B cell (primary cell): ENCODE measurements at regions not wholly inside any gene's neighbourhood (a gene's known extent, or its start where the extent isn't known, plus 50 kb on each side); places are given as distances from the start of the nearest gene placed in this dataset.

Source experiments
- EZH2 ChIP-seq: IDR thresholded peaks from 2 replicates; pipeline ENCODE4 v1.6.1; 2012; ENCODE audit warnings: borderline replicate concordance, low read depth, mild to moderate bottlenecking, moderate library complexity, low read length; ENCODE audit not compliant: insufficient read depth, poor library complexity, severe bottlenecking
- TF ChIP-seq, protein P1 (sequence below): fragments of 200-600 bp; IDR thresholded peaks from one replicate; pipeline ENCODE4 v1.8.0; 2022; ENCODE audit warnings: antibody characterized with exemption, mild to moderate bottlenecking

DNA sequence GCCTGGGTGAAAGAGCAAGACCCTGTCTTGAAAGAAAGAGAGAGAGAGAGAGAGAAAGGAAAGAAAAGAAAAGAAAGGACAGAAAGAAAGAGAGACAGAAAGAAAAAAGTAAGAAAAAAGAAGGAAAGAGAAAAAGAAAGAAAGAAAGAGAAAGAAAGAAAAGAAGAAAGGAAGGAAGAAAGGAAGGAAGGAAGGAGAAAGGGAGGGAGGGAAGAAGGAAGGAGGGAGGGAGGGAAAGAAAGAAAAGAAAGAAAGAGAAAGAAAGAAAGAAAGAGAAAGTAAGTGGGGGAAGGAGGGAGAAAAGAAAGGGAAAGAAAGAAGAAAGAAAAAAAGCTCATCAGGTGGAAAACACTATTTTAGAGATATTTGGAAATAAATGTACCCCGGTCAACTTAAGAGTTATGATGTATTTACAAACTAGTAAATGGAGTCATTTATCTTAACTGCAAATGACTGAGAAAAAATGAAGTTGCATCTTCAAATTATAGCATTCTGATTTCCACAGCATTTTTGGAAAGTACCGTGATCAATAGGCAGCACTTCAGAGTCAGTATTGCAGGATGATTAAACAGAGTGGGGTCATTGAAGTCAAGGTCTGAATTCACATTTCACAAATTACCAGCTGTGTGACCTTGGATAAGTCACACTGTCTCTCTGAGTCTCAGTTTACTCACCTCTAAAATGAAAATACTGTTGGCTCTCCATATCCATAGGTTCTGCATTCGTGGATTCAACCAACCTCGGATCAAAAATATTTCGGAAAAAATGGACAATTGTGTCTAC lies 64.1 kb upstream of the SMAD1 start:
- TF ChIP-seq, protein P1, sequence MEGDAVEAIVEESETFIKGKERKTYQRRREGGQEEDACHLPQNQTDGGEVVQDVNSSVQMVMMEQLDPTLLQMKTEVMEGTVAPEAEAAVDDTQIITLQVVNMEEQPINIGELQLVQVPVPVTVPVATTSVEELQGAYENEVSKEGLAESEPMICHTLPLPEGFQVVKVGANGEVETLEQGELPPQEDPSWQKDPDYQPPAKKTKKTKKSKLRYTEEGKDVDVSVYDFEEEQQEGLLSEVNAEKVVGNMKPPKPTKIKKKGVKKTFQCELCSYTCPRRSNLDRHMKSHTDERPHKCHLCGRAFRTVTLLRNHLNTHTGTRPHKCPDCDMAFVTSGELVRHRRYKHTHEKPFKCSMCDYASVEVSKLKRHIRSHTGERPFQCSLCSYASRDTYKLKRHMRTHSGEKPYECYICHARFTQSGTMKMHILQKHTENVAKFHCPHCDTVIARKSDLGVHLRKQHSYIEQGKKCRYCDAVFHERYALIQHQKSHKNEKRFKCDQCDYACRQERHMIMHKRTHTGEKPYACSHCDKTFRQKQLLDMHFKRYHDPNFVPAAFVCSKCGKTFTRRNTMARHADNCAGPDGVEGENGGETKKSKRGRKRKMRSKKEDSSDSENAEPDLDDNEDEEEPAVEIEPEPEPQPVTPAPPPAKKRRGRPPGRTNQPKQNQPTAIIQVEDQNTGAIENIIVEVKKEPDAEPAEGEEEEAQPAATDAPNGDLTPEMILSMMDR, result peak; percentile 35
- TF ChIP-seq EZH2, result no peak
